Endothelial cell of umbilical vein (primary cell): ENCODE measurements at regions not wholly inside any gene's neighbourhood (a gene's known extent, or its start where the extent isn't known, plus 50 kb on each side); places are given as distances from the start of the nearest gene placed in this dataset.

Experiments used
- BruUV-seq: library from RNA; stranded (reverse); fragments of 400-500 nt; replicated peaks from 2 replicates; lab custom pipeline; 2021; lab: Mats Ljungman, UMichigan
- CTCF ChIA-PET: fragments of 300-600, 350-600 bp; sonication (Branson Sonifier 250); formaldehyde crosslinking; loops from one replicate; lab custom pipeline; 2021; ENCODE audit warnings: antibody characterized with exemption, inconsistent platforms; lab: Charles Lee
- POLR2A ChIA-PET: fragments of 300-600, 350-600 bp; sonication (Branson Sonifier 250); formaldehyde crosslinking; loops from one replicate; lab custom pipeline; 2021; ENCODE audit warnings: antibody characterized with exemption, inconsistent platforms; lab: Charles Lee
- DNase-seq: peaks from one replicate; pipeline ENCODE4 v3.0.0-alpha.2; 2011; ENCODE audit warnings: low read depth, low spot score
- FAIRE-seq: peaks from 2 replicates; lab custom pipeline; 2011; peaks lifted over from hg19 to GRCh38; lab: Jason Lieb, UNC
- H2AFZ ChIP-seq: 2 replicates; pipeline ENCODE4 v1.6.0; 2012; ENCODE audit warnings: low read depth, low read length, control low read depth, inconsistent platforms
- H3K27ac ChIP-seq: 2 replicates; pipeline ENCODE4 v1.5.1; 2011; ENCODE audit warnings: low read depth, mild to moderate bottlenecking, control low read depth, low read length, moderate library complexity; ENCODE audit not compliant: insufficient read depth
- H3K27me3 ChIP-seq, 2 experiments: 2 replicates each; pipeline versions ENCODE4 v1.6.0 to v1.6.1; 2011; ENCODE audit warnings: low read length in 2 of 2, mixed read lengths in 1 of 2; ENCODE audit not compliant: control insufficient read depth in 2 of 2, insufficient read depth in 2 of 2
- H3K36me3 ChIP-seq, 2 experiments: 2 replicates in 1 of 2; 3 replicates in 1 of 2; pipeline ENCODE4 v1.5.1; 2011; ENCODE audit warnings: low read length in 2 of 2, mild to moderate bottlenecking in 1 of 2, moderate library complexity in 1 of 2; ENCODE audit not compliant: control insufficient read depth in 2 of 2, insufficient read depth in 2 of 2; ENCODE audit errors: extremely low read depth in 1 of 2
- H3K4me1 ChIP-seq: 3 replicates; pipeline ENCODE4 v1.5.1; 2011; ENCODE audit warnings: mild to moderate bottlenecking, low read length; ENCODE audit not compliant: control insufficient read depth, insufficient read depth; ENCODE audit errors: extremely low read depth
- H3K4me2 ChIP-seq: 2 replicates; pipeline ENCODE4 v1.6.1; 2011; ENCODE audit warnings: low read length, control low read depth, mixed read lengths; ENCODE audit not compliant: insufficient read depth
- H3K4me3 ChIP-seq, 3 experiments: fragments of 200-600 bp in 1 of 3; sonication (generic), shearing (Covaris generic) in 1 of 3; replicated peaks in 1 of 3; 2 replicates each; pipeline ENCODE4 v1.5.1; 2011 to 2016; ENCODE audit warnings: control low read depth in 3 of 3, low read length in 3 of 3, mild to moderate bottlenecking in 2 of 3, inconsistent platforms in 1 of 3, low read depth in 1 of 3, moderate library complexity in 1 of 3; ENCODE audit not compliant: insufficient read depth in 1 of 3
- H3K79me2 ChIP-seq: 2 replicates; pipeline ENCODE4 v1.6.0; 2012; ENCODE audit warnings: low read length, inconsistent platforms; ENCODE audit not compliant: control insufficient read depth, insufficient read depth
- H3K9ac ChIP-seq: replicated peaks from 2 replicates; pipeline ENCODE3; 2011; ENCODE audit warnings: low read length, control low read depth; ENCODE audit not compliant: insufficient read depth; ENCODE audit errors: extremely low read depth
- H3K9me1 ChIP-seq: replicated peaks from 3 replicates; pipeline ENCODE4 v1.6.0; 2011; ENCODE audit warnings: mild to moderate bottlenecking, low read length; ENCODE audit not compliant: control insufficient read depth, insufficient read depth; ENCODE audit errors: extremely low read depth
- H3K9me3 ChIP-seq: replicated peaks from 2 replicates; pipeline ENCODE4 v1.5.1; 2012; ENCODE audit warnings: low read length, inconsistent platforms; ENCODE audit not compliant: control insufficient read depth, insufficient read depth
- H4K20me1 ChIP-seq: replicated peaks from 2 replicates; pipeline ENCODE3; 2011; ENCODE audit warnings: mild to moderate bottlenecking, low read length; ENCODE audit not compliant: control insufficient read depth, insufficient read depth; ENCODE audit errors: extremely low read depth
- CTCF ChIP-seq, 2 donors: IDR thresholded peaks; 1 replicate in 1 of 2; 2 replicates in 1 of 2; pipeline ENCODE4 v1.5.1; 2011; ENCODE audit warnings: low read length in 2 of 2, mild to moderate bottlenecking in 2 of 2, moderate library complexity in 2 of 2, control low read depth in 1 of 2, inconsistent platforms in 1 of 2, low read depth in 1 of 2; ENCODE audit not compliant: insufficient read depth in 1 of 2; ENCODE audit errors: extremely low read depth in 1 of 2
- EZH2 ChIP-seq: IDR thresholded peaks from 2 replicates; pipeline ENCODE4 v1.6.1; 2012; ENCODE audit warnings: borderline replicate concordance, low read depth, mild to moderate bottlenecking, moderate library complexity, low read length, inconsistent platforms; ENCODE audit not compliant: severe bottlenecking
- FOS ChIP-seq: IDR thresholded peaks from 2 replicates; pipeline ENCODE4 v1.6.1; 2011; ENCODE audit warnings: mild to moderate bottlenecking, low read length, moderate library complexity, borderline replicate concordance; ENCODE audit not compliant: insufficient read depth
- GATA2 ChIP-seq: IDR thresholded peaks from 2 replicates; pipeline ENCODE4 v1.7.0; 2011; ENCODE audit warnings: low read depth, mild to moderate bottlenecking, moderate library complexity, mixed read lengths, low read length; ENCODE audit not compliant: insufficient read length, insufficient read depth
- JUN ChIP-seq: IDR thresholded peaks from 2 replicates; pipeline ENCODE4 v1.6.1; 2011; ENCODE audit warnings: borderline replicate concordance, low read depth; ENCODE audit not compliant: insufficient read length, insufficient read depth
- MAX ChIP-seq: IDR thresholded peaks from 2 replicates; pipeline ENCODE4 v1.6.1; 2011; ENCODE audit not compliant: insufficient read depth, insufficient read length
- MYC ChIP-seq: IDR thresholded peaks from one replicate; pipeline ENCODE4 v1.6.1; 2011; ENCODE audit warnings: mild to moderate bottlenecking, low read depth, low read length
- POLR2A ChIP-seq: IDR thresholded peaks from 2 replicates; pipeline ENCODE4 v1.6.1; 2012; ENCODE audit warnings: low read depth, mild to moderate bottlenecking, control low read depth, low read length
- POLR2AphosphoS5 ChIP-seq: IDR thresholded peaks from 2 replicates; pipeline ENCODE4 v1.6.1; 2012; ENCODE audit warnings: low read depth, mild to moderate bottlenecking, control low read depth, low read length, moderate library complexity; ENCODE audit not compliant: insufficient read depth
- dilution Hi-C: fragments of 300-500 bp; cut with MboI; formaldehyde crosslinking; loops from one replicate; pipeline ENCODE4 v1.15.0; 2019; ENCODE audit warnings: low sequenced_read_pairs; ENCODE audit not compliant: extremely low pct_ligation_motif_present
- intact Hi-C: fragments of 100-400 bp; cut with micrococcal nuclease; formaldehyde crosslinking; loops from one replicate; pipeline ENCODE4 v1.10.0; 2022

- H4K20me1 ChIP-seq, result no peaks in the 10 kb centered on the region
- H3K9me3 ChIP-seq, result no peaks in the 10 kb centered on the region
- ChIA-PET POLR2A (no interaction called here), CTCF (no interaction called here)
- no peaks in the 10 kb centered on the region for H3K36me3 ChIP-seq
- FAIRE-seq (no peak), DNase-seq (no peak)
- no peak overlapping the region for H3K4me2 ChIP-seq
- no TSS peak for BruUV-seq
- H3K27me3 ChIP-seq, result no peaks in the 10 kb centered on the region
- TF ChIP-seq MAX (no peak), MYC (no peak), POLR2AphosphoS5 (no peak), EZH2 (no peak), CTCF (IDR thresholded peaks at IDR 0.05; ENCODE audit: extremely low read depth in 1 of 2, insufficient read depth in 1 of 2, low read depth in 1 of 2, low read length in 2 of 2) (no peak), FOS (no peak), GATA2 (no peak), POLR2A (no peak), JUN (no peak)
- H3K4me1 ChIP-seq, result no peaks in the 10 kb centered on the region
- H3K27ac ChIP-seq, result no peak overlapping the region
- intact Hi-C loops, result no loop called here
- no peaks in the 10 kb centered on the region for H3K9me1 ChIP-seq
- H3K4me3 ChIP-seq, result no peak overlapping the region
- dilution Hi-C loops, result no loop called here
- H3K9ac ChIP-seq, result no peak overlapping the region
- no peaks in the 10 kb centered on the region for H3K79me2 ChIP-seq
- H2AFZ ChIP-seq, result no peak overlapping the region
Observed at GRCh38 chr6:97842521-97842920, 559.5 kb upstream of the MMS22L start.
